NCI-H187 (cell line): ENCODE measurements at regions not wholly inside any gene's neighbourhood (a gene's known extent, or its start where the extent isn't known, plus 50 kb on each side); places are given as distances from the start of the nearest gene placed in this dataset.

Source experiments
- DNase-seq, 2 experiments: peaks; one replicate each; lab custom pipeline; 2025; lab: John Stamatoyannopoulos, UW

GRCh38 chr9:3054017-3054586 lies 210.2 kb upstream of the PUM3 start:
- no peak for DNase-seq

GRCh38 chr9:3049636-3050035 lies 205.7 kb upstream of the PUM3 start:
- DNase-seq = no peak

GRCh38 chr9:3047912-3048311 lies 204.0 kb upstream of the PUM3 start:
- no peak for DNase-seq

- DNase-seq = no peak
These were observed 201.3 kb upstream of the PUM3 start for GRCh38 chr9:3045153-3045552.

- no peak for DNase-seq
These were observed 199.5 kb upstream of the PUM3 start for GRCh38 chr9:3043369-3043768.

- no peak for DNase-seq
These were observed 196.9 kb upstream of the PUM3 start for GRCh38 chr9:3040761-3041160.

GRCh38 chr9:3036333-3036700 lies 192.4 kb upstream of the PUM3 start:
- DNase-seq = no peak

- no peak for DNase-seq
These were observed 191.9 kb upstream of the PUM3 start for GRCh38 chr9:3035579-3036332.

- DNase-seq = no peak
These were observed 189.0 kb upstream of the PUM3 start for GRCh38 chr9:3032898-3033297.

- DNase-seq = no peak
These were observed 184.6 kb upstream of the PUM3 start for GRCh38 chr9:3028535-3028934.

- no peak for DNase-seq
These were observed 183.3 kb upstream of the PUM3 start for GRCh38 chr9:3027210-3027609.

- no peak for DNase-seq
These were observed 179.6 kb upstream of the PUM3 start for GRCh38 chr9:3023449-3023848.

- no peak for DNase-seq
These were observed 174.9 kb upstream of the PUM3 start for GRCh38 chr9:3018691-3019230.

- no peak for DNase-seq
These were observed 174.2 kb upstream of the PUM3 start for GRCh38 chr9:3018071-3018470.

- DNase-seq = no peak
These were observed 170.3 kb upstream of the PUM3 start for GRCh38 chr9:3014178-3014577.

GRCh38 chr9:3012842-3013241 lies 168.9 kb upstream of the PUM3 start:
- DNase-seq = no peak

GRCh38 chr9:3012245-3012644 lies 168.3 kb upstream of the PUM3 start:
- no peak for DNase-seq

- DNase-seq = no peak
These were observed 164.2 kb upstream of the PUM3 start for GRCh38 chr9:3008091-3008490.

- DNase-seq = no peak
These were observed 163.4 kb upstream of the PUM3 start for GRCh38 chr9:3007326-3007725.

GRCh38 chr9:3006851-3007250 lies 163.0 kb upstream of the PUM3 start:
- DNase-seq = no peak

GRCh38 chr9:3004572-3004971 lies 160.7 kb upstream of the PUM3 start:
- DNase-seq = no peak

- DNase-seq = no peak
These were observed 157.4 kb upstream of the PUM3 start for GRCh38 chr9:3001311-3001710.

GRCh38 chr9:2992427-2992826 lies 148.5 kb upstream of the PUM3 start:
- DNase-seq = no peak

GRCh38 chr9:2991292-2991691 lies 147.4 kb upstream of the PUM3 start:
- no peak for DNase-seq
